Stimulated activated naive CD8-positive, alpha-beta T cell treated with anti-CD3 and anti-CD28 coated beads, Interleukin-15, Interleukin-2, amounts not matched to agents 100 U/mL and 50 U/mL, for 24 hours (primary cell): ENCODE measurements at regions not wholly inside any gene's neighbourhood (a gene's known extent, or its start where the extent isn't known, plus 50 kb on each side); places are given as distances from the start of the nearest gene placed in this dataset.
A peak's percentile ranks its signal among the peaks of the same experiment; 100 is the strongest.

ENCODE experiments used
- ATAC-seq: fragments of 150-1000 bp; cut with Tn5 transposase; one replicate; pipeline ENCODE4 v1.10.0; 2021
- DNase-seq: peaks from one replicate; pipeline ENCODE4 v3.0.0; 2021

- ATAC-seq (no peak), DNase-seq (no peak)
These were observed 192.5 kb upstream of the MAN1A1 start for GRCh38 chr6:119542037-119542436.

- ATAC-seq (peak; percentile 40), DNase-seq (no peak)
These were observed 191.8 kb upstream of the MAN1A1 start for GRCh38 chr6:119541132-119541905.

- no peak for ATAC-seq
- no peak for DNase-seq
These were observed 190.9 kb upstream of the MAN1A1 start for GRCh38 chr6:119540417-119540816.

DNA sequence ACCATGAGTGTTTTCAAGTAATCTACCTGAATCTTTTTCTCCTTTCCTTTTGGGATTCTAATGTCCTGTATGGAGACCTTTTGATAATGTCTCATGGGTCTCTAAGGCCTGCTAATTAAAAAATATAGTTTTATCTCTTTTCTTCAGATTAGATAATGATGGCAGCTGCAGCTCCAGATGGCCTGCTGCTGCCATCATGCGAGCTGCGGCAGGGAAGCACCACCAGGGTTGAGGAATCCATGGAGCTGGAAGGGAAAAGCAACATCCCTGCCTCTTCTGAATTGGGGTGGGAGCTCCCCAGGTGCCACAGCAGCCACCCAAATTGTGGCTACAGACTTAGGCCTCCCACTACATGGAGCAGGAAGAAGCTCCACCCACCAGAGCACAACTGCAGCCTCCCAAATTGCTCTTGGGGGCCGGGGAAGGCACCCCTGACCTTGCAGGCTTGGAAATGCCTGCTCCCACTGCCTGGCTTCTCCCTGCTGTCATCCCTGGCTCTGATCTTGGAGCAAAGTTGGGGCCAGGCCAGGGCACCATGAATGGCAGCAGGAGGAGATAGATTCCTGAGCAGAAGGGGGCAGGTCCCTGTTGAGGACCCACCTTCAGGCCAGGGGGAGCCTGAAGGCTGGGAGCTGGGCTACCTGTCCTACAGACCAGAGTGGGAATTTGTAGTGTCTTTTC, 189.6 kb upstream of the MAN1A1 start:
- ATAC-seq (no peak), DNase-seq (no peak)

DNA sequence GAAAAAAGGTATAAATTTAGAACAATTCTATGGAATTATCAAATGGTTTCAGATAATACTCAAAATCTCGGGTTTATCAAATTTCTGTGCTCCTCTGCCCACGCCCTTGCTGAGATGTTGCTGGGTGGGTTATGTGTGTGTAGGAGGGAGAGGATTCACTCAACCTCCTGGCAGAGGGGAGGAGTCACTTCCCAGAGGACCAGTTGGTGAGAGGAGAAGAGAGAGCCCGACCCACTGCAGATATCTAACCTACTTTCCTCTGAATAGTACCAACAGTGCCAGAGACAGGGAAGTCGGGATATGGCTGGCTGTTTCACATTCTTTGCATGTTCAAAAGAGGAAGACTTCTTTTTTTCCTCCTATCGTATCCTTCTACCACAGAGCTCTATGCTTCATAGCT, 187.1 kb upstream of the MAN1A1 start:
- DNase-seq (no peak), ATAC-seq (no peak)

DNA sequence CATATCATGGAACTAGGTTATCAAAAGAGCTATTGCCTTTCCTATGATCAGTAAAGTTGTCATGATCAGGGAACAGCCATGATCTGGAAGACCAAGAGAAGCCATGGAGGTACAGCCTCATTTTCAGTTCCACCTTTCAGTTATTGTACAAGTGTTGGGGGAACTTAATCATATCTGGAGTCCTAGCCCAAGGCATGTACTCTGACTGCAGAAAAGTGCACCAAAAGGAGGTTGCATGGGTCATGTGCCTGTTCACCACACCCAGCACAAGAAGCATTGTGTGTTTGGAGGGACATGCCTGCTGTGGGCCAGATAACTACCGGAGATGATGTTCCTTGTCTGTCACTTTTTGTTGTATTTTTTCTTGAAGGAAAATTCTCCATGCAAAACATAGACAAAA, 185.8 kb upstream of the MAN1A1 start:
- no peak for DNase-seq
- ATAC-seq = no peak

- ATAC-seq (peak; percentile 75), DNase-seq (no peak)
These were observed 184.2 kb upstream of the MAN1A1 start for GRCh38 chr6:119533603-119534279.

GRCh38 chr6:119527231-119527578, 177.6 kb upstream of the MAN1A1 start:
- ATAC-seq (no peak), DNase-seq (no peak)

DNA sequence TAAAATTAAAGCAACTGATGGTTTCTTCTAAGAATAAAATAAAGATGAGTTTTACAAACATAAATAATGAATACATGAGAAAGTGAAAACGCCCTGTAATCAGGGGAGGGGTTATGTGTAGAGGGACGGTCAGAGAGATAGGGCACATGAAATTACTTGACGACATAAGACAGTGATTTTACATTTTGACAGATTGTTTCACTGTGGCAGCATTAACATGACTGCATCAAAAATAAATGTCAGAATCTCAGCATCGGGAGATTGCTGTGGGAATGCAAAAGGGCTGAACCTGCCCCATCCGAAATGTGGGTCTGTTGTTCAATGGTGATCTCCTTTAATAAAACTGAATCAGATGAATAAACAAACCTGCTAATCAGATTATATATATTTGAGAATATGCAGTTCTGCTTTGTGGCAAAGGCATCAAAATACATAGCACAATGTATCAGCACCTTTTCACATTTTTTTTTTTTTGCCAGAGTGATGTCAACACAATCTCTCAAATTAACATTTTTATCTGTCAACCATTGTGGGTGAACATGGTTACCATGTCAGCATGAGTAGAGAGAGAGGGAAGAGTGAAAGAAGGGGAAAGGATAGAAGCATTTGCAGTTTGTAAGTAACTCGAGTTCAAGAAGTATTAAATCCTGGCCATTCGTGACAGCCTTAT, 177.1 kb upstream of the MAN1A1 start:
- ATAC-seq = no peak

DNA sequence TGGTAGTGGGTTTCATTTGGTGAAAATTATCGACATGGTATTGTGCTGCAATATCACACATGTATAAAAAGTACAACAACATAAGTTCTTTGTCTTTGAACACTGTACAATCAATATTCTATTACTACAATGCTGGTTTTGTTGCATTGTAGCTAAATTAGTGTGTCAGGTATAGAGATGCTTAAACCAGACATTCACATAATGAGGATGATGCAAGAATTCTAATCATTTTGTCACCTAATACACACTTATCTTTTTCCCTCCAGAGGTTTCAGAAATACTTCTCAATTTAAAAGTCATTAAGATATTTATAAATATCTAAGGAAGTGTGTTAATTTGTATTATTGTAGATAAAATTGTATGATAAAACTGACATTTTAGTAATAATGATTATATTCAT, 174.8 kb upstream of the MAN1A1 start:
- no peak for DNase-seq
- ATAC-seq = no peak

More for the DNA sequence above, 177.1 kb upstream of the MAN1A1 start:
- DNase-seq = no peak

DNA sequence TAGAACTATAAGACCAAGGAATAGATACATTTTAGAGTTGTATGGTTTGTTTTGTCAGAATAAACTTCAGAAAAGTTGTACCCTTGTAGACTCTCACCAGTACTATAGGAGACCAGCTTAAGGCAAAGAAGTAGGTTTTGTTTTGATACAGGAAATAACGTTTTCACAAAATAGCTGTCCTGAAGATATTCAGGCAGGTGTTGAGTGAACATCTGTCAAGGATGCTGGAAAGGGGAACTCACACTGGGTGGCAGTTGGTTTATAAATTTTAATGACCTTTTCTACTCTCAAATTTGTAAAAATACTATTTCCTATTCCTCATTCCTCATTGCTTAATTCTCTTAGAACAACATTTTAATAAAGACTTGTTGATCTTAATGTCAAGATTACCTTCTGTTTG, 174.0 kb upstream of the MAN1A1 start:
- DNase-seq = no peak
- ATAC-seq = no peak

GRCh38 chr6:119521251-119521650, 171.7 kb upstream of the MAN1A1 start:
- DNase-seq (no peak), ATAC-seq (no peak)

GRCh38 chr6:119517428-119517827, 167.9 kb upstream of the MAN1A1 start:
- DNase-seq = no peak
- ATAC-seq = no peak

GRCh38 chr6:119514345-119514744, 164.8 kb upstream of the MAN1A1 start:
- ATAC-seq (no peak), DNase-seq (no peak)

- DNase-seq (no peak), ATAC-seq (no peak)
These were observed 161.5 kb upstream of the MAN1A1 start for GRCh38 chr6:119511024-119511423.

DNA sequence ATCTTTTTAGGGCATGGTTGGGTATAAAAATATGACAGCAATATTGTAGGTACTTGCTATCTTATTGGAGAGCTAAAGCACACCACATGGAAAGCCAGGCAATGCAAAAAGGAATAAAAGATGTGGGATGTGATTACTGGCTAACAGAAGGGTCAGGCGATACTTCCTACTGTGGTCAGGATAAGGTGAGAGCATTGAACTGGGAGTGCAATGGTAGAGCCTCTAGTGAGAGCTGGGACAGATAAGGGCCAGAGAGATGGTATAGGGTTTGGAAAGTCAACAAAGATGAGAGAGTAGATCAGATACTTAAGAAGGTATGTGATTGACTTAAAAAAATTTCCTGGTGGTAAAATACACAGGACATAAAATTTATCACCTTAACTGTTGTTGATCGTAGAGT, 160.7 kb upstream of the MAN1A1 start:
- DNase-seq (no peak), ATAC-seq (no peak)

DNA sequence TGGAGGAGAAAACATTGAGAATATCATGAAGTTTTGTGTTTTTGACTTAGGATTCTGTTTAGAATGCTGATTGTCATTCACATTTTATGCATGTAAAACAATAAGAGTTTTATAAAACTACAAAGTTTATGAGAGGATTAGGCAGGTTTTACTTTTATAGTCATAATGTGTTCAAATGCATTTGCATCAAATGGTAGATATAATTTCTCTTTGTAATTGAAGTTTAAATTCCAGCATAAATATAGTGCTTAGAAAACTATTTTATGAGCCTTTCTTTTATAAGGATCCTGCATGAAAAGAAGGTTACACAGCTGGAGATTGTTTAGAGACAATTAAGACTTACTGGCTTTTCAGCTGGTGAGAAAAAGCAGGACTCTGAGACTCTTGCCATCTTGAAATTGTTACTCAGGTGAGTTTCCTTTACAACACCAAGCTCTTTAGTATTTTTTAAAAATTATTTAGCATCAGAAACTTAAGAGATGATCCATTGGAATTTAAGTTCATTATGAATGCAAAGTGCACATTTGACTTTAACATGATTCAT, 157.1 kb upstream of the MAN1A1 start:
- DNase-seq (no peak), ATAC-seq (no peak)

DNA sequence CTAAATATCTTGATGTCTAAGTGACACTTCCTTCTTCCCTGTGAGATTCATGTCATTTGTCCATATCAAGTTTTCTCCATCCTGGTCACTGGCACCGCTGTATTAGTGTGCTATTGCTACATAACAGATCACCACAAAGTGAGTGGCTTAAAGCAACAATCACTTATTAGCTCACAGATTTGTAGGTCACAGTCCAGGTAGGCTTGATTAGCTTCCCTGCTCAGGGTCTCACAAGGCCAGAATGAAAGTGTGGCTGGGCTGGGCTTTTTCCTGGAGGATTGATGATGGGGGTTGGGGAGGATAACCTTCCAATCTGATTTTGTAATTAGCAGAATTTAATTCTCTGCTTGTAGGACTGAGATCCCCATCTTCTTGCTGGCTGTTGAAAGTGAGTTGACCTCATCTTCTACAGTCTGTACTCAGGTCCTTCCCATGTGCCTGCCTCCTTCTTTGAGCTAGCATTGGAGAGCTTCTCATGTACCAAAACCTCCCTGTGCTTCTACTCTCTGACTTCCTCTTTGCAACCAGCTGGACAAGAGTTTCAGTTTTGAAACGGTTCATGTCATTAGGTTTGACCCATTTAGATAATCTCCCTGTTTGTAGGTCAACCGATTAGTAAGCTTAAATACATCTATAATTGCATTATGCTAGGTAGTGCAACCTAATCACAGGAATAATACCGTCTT, 152.4 kb upstream of the MAN1A1 start:
- no peak for ATAC-seq
- DNase-seq = no peak

DNA sequence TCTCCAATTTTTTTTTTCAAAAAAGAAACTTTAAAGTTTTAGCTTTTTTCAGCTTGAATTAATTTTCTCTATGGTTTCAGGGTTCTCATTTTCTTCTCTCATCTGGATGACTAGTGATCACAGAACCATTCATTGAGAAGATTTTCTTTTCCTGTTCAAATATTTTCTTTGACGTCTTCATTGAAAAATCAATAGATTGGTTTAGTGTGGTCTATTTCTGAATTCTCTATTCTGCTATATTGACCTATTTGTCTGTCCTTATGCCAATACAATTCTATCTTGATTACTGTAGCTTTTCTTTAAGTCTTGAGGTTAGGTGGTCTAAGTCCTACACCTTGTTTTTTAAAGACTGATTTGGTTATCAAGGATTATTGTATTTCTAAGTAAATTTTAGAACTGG, 150.2 kb upstream of the MAN1A1 start:
- ATAC-seq (no peak), DNase-seq (no peak)

DNA sequence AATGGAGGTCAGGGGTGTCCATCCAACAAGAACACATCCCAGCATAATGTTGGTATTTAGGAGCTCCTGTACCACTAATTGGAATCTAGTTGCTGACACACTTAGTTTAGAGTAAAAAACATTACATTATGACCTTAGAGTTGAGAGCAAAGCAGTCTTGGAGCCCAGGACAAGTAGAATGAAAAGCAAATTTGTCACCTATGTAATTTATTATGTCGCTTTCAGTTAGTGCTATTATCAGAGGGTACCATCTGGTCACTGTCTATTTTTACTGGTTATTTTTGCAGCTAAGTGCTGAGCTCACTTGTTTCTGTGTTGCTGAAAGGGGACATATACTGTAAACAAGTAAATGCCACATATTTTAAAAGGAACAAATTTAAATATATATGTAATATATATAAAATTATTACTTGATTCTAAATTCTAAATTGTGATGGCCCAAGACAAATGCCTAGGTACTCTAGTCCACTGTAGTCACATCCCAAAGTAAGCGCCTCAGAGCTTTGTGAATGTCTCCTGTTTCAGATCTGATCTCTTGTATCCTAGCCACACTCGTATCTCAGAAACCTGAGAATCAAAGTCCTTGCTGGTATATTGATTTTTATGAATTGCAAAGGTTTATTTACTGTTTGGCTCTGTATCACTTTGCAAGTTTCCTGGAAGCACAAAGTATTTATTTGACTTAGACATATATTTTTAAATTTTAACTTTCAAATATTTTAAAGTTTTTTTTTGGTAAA, 148.6 kb upstream of the MAN1A1 start:
- ATAC-seq (no peak), DNase-seq (no peak)

- no peak for ATAC-seq
These were observed 145.7 kb upstream of the MAN1A1 start for GRCh38 chr6:119495230-119495683.

More at GRCh38 chr6:119495230-119495683, 145.7 kb upstream of the MAN1A1 start:
- DNase-seq = no peak
